HepG2 (cell line): ENCODE measurements at regions not wholly inside any gene's neighbourhood (a gene's known extent, or its start where the extent isn't known, plus 50 kb on each side); places are given as distances from the start of the nearest gene placed in this dataset.

ENCODE experiments used
- ATAC-seq: fragments of 200-7000 bp; cut with Tn5 transposase; 3 replicates; pipeline ENCODE4 v1.9.1; 2020; ENCODE audit warnings: mild to moderate bottlenecking, moderate library complexity
- BruUV-seq: library from RNA; stranded (reverse); fragments of 400-500 nt; replicated peaks from 2 replicates; lab custom pipeline; 2021; lab: Mats Ljungman, UMichigan
- CTCF ChIA-PET: fragments of 300-600 bp; formaldehyde crosslinking; extraction: SDS; loops from one replicate; lab custom pipeline; 2021; ENCODE audit warnings: low total read pairs, inconsistent platforms, low intra/inter-chr PET ratio; lab: Yijun Ruan, JAX
- POLR2A ChIA-PET: fragments of 350-600 bp; sonication (Branson Sonifier 250); formaldehyde crosslinking; loops from one replicate; lab custom pipeline; 2020; ENCODE audit warnings: antibody characterized with exemption, inconsistent platforms; lab: Yijun Ruan, JAX
- DNase-seq: peaks from one replicate; pipeline ENCODE4 v3.0.0-alpha.2; 2015; ENCODE audit warnings: low spot score
- FAIRE-seq: peaks from 3 replicates; lab custom pipeline; 2011; peaks lifted over from hg19 to GRCh38; lab: Jason Lieb, UNC
- H2AFZ ChIP-seq: one replicate; pipeline ENCODE4 v1.6.1; 2011; ENCODE audit warnings: low read length, inconsistent platforms
- H3K27ac ChIP-seq: fragments of 300-600 bp; 3 replicates; pipeline ENCODE4 v1.8.0; 2011; ENCODE audit warnings: mixed run types, mild to moderate bottlenecking, mixed read lengths, low read length, inconsistent platforms; ENCODE audit not compliant: insufficient read depth; ENCODE audit errors: extremely low read length
- H3K27me3 ChIP-seq, 2 experiments: fragments of 200-600 bp in 1 of 2; 2 replicates in 1 of 2; 3 replicates in 1 of 2; pipeline versions ENCODE4 v1.6.0 to v1.8.0; 2011; ENCODE audit warnings: low read length in 2 of 2, mild to moderate bottlenecking in 2 of 2, moderate library complexity in 2 of 2, inconsistent platforms in 1 of 2; ENCODE audit not compliant: insufficient read depth in 2 of 2, control insufficient read depth in 1 of 2
- H3K36me3 ChIP-seq, 2 experiments: fragments of 200-600 bp in 1 of 2; replicated peaks in 1 of 2; 2 replicates in 1 of 2; 3 replicates in 1 of 2; pipeline versions ENCODE4 v1.5.1 to v1.8.0; 2011; ENCODE audit warnings: low read length in 2 of 2, inconsistent platforms in 1 of 2; ENCODE audit not compliant: insufficient read depth in 2 of 2, control insufficient read depth in 1 of 2
- H3K4me1 ChIP-seq: 2 replicates; pipeline ENCODE4 v1.5.1; 2012; ENCODE audit warnings: low read length, inconsistent platforms; ENCODE audit not compliant: insufficient read depth
- H3K4me2 ChIP-seq: 2 replicates; pipeline ENCODE4 v1.6.0; 2011; ENCODE audit warnings: low read depth, low read length, inconsistent platforms
- H3K4me3 ChIP-seq, 3 experiments: fragments of 200-600 bp in 1 of 3; sonication (generic), shearing (Covaris generic) in 1 of 3; replicated peaks in 1 of 3; 2 replicates each; pipeline ENCODE4 v1.5.1; 2011 to 2016; ENCODE audit warnings: low read length in 3 of 3, inconsistent platforms in 2 of 3, low read depth in 2 of 3, mild to moderate bottlenecking in 2 of 3, control low read depth in 1 of 3, mixed read lengths in 1 of 3; ENCODE audit not compliant: insufficient read depth in 1 of 3
- H3K79me2 ChIP-seq: one replicate; pipeline ENCODE4 v1.6.1; 2011; ENCODE audit warnings: low read length, inconsistent platforms; ENCODE audit not compliant: insufficient read depth
- H3K9ac ChIP-seq: 2 replicates; pipeline ENCODE4 v1.6.0; 2011; ENCODE audit warnings: mild to moderate bottlenecking, low read depth, low read length, inconsistent platforms; ENCODE audit not compliant: insufficient read depth
- H3K9me3 ChIP-seq: 2 replicates; pipeline ENCODE4 v1.5.1; 2012; ENCODE audit warnings: mild to moderate bottlenecking, low read length
- H4K20me1 ChIP-seq: 2 replicates; pipeline ENCODE4 v1.6.0; 2011; ENCODE audit warnings: inconsistent platforms, mild to moderate bottlenecking, low read length, moderate library complexity; ENCODE audit not compliant: insufficient read depth
- AGO1 ChIP-seq: fragments of 200-400 bp; formaldehyde crosslinking; IDR thresholded peaks from 2 replicates; pipeline ENCODE4 v1.6.1; 2017; ENCODE audit warnings: mild to moderate bottlenecking, low read depth, low read length, moderate library complexity; ENCODE audit not compliant: poor library complexity, severe bottlenecking
- GABPB1 ChIP-seq: IDR thresholded peaks from 2 replicates; pipeline ENCODE4 v1.6.1; 2016; ENCODE audit warnings: mild to moderate bottlenecking, missing genetic modification reagents, moderate library complexity, missing compliant biosample characterization
- HMG20A ChIP-seq: IDR thresholded peaks from 2 replicates; pipeline ENCODE4 v1.6.1; 2016; ENCODE audit warnings: borderline replicate concordance
- NFE2L2 ChIP-seq: fragments of 150-350 bp; IDR thresholded peaks from 2 replicates; pipeline ENCODE4 v1.6.1; 2014; ENCODE audit warnings: low read length
- ONECUT2 ChIP-seq: sonication (generic); formaldehyde crosslinking; IDR thresholded peaks from 2 replicates; pipeline ENCODE4 v1.4.0; 2020; ENCODE audit warnings: missing genetic modification reagents
- ZFP62 ChIP-seq: sonication (generic); formaldehyde crosslinking; IDR thresholded peaks from 2 replicates; pipeline ENCODE4 v1.4.0; 2020; ENCODE audit warnings: missing genetic modification reagents
- ZNF207 ChIP-seq: fragments of 450-650 bp; IDR thresholded peaks from 2 replicates; pipeline ENCODE4 v1.6.1; 2016; ENCODE audit warnings: antibody characterized with exemption, borderline replicate concordance
- ZNF782 ChIP-seq: sonication (generic); formaldehyde crosslinking; IDR thresholded peaks from 2 replicates; pipeline ENCODE4 v1.4.0; 2020; ENCODE audit warnings: missing genetic modification reagents, mild to moderate bottlenecking, borderline replicate concordance
- WGBS: methylation state at CpG from one replicate; pipeline ENCODE4 v1.1.6; 2017; ENCODE audit warnings: low lambda C conversion rate; 5-methylcytosine and 5-hydroxymethylcytosine counted together
- in situ Hi-C: cut with HindIII; loops from 2 replicates; pipeline ENCODE4 v1.10.0; 2017; ENCODE audit warnings: low pct_unique_long_range_greater_than_20kb; ENCODE audit not compliant: extremely low pct_ligation_motif_present
- intact Hi-C: fragments of 100-400 bp; cut with micrococcal nuclease; formaldehyde crosslinking; loops from one replicate; pipeline ENCODE4 v1.10.0; 2022; ENCODE audit not compliant: unreplicated experiment

- 45% methylated on average over 12 of the region's 12 CpGs for WGBS
- no peak overlapping the region for H3K9ac ChIP-seq
- no peak for TF ChIP-seq NFE2L2
- no peak for TF ChIP-seq ZNF782
- no peak for TF ChIP-seq ZNF207
- no peak for TF ChIP-seq GABPB1 (CRISPR knock-in tag)
- TF ChIP-seq AGO1: no peak
- TF ChIP-seq, all 625 proteins: peak for 0
- no peak for ATAC-seq
- no peak for DNase-seq
- no peaks in the 10 kb centered on the region for H3K36me3 ChIP-seq
- H3K9me3 ChIP-seq: 0 out of 2 replicates have a peak, but pooled peaks cover 2% of the 10 kb centered on the region
- ChIA-PET CTCF (no interaction called here), POLR2A (no interaction called here)
- H3K4me3 ChIP-seq: no peak overlapping the region
- H3K27ac ChIP-seq: no peak overlapping the region
- no peaks in the 10 kb centered on the region for H3K4me1 ChIP-seq
- BruUV-seq: no TSS peak
- no peak overlapping the region for H3K4me2 ChIP-seq
- H3K27me3 ChIP-seq: peaks cover 1 to 24% of the 10 kb centered on the region in 2 experiments; a peak in 4 of 5 replicates
- in situ Hi-C loops: no loop called here
- H2AFZ ChIP-seq: no peak overlapping the region
- no peaks in the 10 kb centered on the region for H4K20me1 ChIP-seq
- H3K79me2 ChIP-seq: no peaks in the 10 kb centered on the region
- FAIRE-seq: no peak
- intact Hi-C loops: no loop called here
These were observed 53.1 kb upstream of the DLX2 start for GRCh38 chr2:172155752-172156151.

- H4K20me1 ChIP-seq: no peaks in the 10 kb centered on the region
- no peak overlapping the region for H3K27ac ChIP-seq
- no peaks in the 10 kb centered on the region for H3K36me3 ChIP-seq
- ATAC-seq (no peak), DNase-seq (no peak), FAIRE-seq (no peak)
- TF ChIP-seq ZFP62 (CRISPR knock-in tag): no peak
- TF ChIP-seq ONECUT2 (CRISPR knock-in tag): no peak
- no peak for TF ChIP-seq HMG20A (CRISPR knock-in tag)
- intact Hi-C loops (no loop called here), in situ Hi-C loops (no loop called here)
- ChIA-PET POLR2A (no interaction called here), CTCF (no interaction called here)
- 0% methylated on average over 1 of the region's 1 CpG for WGBS
- peaks cover 1 to 21% of the 10 kb centered on the region in 2 experiments; a peak in 4 of 5 replicates for H3K27me3 ChIP-seq
- no peak overlapping the region for H3K4me2 ChIP-seq
- H3K4me3 ChIP-seq: no peak overlapping the region
- no peaks in the 10 kb centered on the region for H3K4me1 ChIP-seq
- H3K9me3 ChIP-seq: 0 out of 2 replicates have a peak, but pooled peaks cover 3% of the 10 kb centered on the region
- H3K79me2 ChIP-seq: no peaks in the 10 kb centered on the region
- H3K9ac ChIP-seq: no peak overlapping the region
- H2AFZ ChIP-seq: no peak overlapping the region
- no TSS peak for BruUV-seq
These were observed 58.1 kb upstream of the DLX2 start for GRCh38 chr2:172160839-172161238.
